ENCODE measurements at regions not wholly inside any gene's neighbourhood (a gene's known extent, or its start where the extent isn't known, plus 50 kb on each side); places are given as distances from the start of the nearest gene placed in this dataset.
"Not testable (repeated sequence)": the region's sequence is repeated elsewhere in the genome, so short reads cannot be mapped to it uniquely, and the experiment has no call there.

- DNase-seq, result no peak
These were observed 630.6 kb downstream of the LMO4 start for GRCh38 chr1:87959236-87959635.

- DNase-seq, result no peak
These were observed 633.3 kb downstream of the LMO4 start for GRCh38 chr1:87961992-87962391.

- DNase-seq, result no peak
These were observed 634.9 kb downstream of the LMO4 start for GRCh38 chr1:87963556-87963955.

DNA sequence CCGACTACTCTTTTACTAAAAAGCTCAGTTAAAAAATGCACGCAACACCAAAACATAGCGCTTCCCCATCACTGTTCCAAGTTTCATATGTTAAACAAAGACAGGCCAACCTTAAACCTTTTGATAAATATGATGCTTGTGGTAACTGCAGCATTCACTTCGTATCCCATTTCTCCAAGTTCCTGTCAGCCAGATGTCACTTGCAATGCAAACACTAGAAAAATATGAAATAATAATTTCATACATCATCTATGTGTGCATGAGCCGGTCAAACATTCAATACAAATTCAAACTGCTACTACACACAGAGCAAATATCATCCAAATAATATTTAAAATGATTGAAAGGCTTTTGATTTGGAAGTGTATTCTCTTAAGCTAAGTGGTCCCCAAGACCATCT is 636.5 kb downstream of the LMO4 start:
- no peak for DNase-seq

- peak; percentile 61 for DNase-seq
These were observed 639.7 kb downstream of the LMO4 start for GRCh38 chr1:87968197-87968955.

DNA sequence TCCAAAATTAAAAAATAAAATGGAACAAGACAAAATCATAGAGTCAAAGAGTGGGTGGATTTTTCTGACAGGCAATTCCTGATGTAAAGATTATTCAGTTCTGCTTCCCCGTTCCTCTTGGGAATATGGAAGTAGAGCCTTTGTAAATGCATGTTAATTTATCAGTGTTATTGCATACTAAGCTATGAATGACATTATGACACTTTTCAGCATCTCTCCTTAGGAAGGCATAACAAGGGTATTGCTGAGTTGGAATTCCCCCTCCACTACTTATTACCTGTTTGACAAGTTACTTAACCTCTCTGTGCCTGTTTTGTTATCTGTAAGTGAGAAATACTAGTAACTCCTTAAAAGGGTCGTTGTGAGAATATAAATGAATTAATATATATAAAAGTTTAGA is 640.4 kb downstream of the LMO4 start:
- no peak for DNase-seq

DNA sequence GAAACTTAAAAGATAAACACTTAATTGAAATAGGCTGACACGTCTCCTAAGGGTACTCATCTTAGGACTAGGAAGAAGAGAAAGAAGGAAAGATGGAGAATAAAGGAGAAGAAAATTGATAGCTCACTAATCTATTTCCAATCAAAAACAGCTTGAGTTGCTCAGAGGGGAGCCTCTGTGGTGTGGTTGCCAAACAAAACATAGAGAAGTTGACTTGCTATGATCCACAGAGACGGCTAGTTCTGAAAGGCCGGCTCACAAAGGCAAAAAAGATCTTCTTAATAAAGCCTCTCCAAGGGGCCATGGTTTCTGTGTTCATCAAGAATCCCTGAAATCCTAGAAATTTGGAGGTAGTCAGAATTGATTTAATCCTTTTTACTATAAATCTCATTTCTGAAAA is 644.1 kb downstream of the LMO4 start:
- DNase-seq, result no peak

GRCh38 chr1:87973896-87974295 is 645.2 kb downstream of the LMO4 start:
- DNase-seq, result no peak

DNA sequence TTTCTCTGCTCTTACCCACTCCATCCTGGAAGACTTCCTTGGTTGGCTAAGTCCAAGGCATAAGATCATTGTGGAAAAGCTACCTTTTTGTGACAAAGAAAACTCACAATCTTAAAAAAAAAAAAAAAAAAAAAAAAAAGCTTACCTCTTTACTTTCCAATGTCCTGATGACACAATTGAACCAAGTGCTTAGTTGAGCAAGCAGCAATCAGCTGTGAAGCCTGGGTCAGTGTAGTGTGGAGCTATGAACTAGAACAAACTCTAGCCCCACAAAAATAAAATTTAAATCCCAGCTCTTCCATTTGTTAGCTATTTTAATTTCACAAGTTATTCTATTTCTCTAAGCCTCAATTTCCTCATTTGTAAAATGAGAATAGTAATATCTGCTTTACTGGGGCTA is 647.6 kb downstream of the LMO4 start:
- DNase-seq, result no peak

- no peak for DNase-seq
These were observed 648.5 kb downstream of the LMO4 start for GRCh38 chr1:87977145-87977544.

GRCh38 chr1:87979079-87979478 is 650.4 kb downstream of the LMO4 start:
- DNase-seq, result no peak

GRCh38 chr1:87980494-87980893 is 651.8 kb downstream of the LMO4 start:
- no peak for DNase-seq

GRCh38 chr1:87981386-87981785 is 652.7 kb downstream of the LMO4 start:
- DNase-seq, result no peak

DNA sequence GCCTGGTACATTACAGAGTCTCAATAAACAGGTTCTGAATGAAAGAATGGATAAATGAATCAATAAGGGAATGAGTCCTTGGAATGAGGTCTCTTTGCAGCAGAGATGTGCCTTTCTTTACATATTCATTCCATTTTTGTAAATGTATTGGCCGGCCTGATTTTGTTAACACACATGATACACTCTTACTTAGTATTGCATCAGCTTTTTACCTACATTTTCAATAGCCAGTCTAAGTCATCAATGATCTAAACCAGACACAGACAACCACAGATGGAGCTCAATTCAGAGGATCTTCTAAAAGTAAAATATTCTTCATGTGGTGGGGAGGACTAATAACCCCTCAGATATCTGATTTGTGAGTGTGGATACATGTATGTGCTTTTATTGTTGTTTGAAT is 653.1 kb downstream of the LMO4 start:
- DNase-seq, result no peak

- no peak for DNase-seq
These were observed 655.2 kb downstream of the LMO4 start for GRCh38 chr1:87983841-87984240.

GRCh38 chr1:87985071-87985470 is 656.4 kb downstream of the LMO4 start:
- no peak for DNase-seq

GRCh38 chr1:87986130-87986866 is 657.6 kb downstream of the LMO4 start:
- DNase-seq, result no peak

DNA sequence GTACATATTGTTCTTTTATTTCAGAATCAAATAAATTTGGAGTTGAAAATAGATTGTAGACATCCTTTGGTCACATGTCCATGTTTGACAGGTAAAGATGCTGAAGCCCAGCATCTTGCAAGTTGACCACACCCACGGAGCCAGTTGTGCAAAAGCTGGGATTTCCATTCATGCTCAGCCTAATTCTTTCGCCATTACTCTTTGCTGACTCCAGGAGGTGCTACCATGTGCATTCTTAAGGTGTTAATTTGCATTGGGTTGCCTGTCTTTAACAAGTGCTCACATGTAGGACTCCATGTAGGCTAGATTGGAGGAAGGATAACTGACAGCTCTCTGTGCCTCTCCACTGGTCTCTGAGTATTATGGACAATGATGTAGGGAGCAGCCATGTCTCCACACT is 660.7 kb downstream of the LMO4 start:
- no peak for DNase-seq

- not testable (repeated sequence) for DNase-seq
These were observed 663.9 kb downstream of the LMO4 start for GRCh38 chr1:87992536-87992935.

- DNase-seq, result no peak
These were observed 664.4 kb downstream of the LMO4 start for GRCh38 chr1:87993051-87993450.

- peak; percentile 9 for DNase-seq
These were observed 671.2 kb downstream of the LMO4 start for GRCh38 chr1:87999852-88000251.

DNA sequence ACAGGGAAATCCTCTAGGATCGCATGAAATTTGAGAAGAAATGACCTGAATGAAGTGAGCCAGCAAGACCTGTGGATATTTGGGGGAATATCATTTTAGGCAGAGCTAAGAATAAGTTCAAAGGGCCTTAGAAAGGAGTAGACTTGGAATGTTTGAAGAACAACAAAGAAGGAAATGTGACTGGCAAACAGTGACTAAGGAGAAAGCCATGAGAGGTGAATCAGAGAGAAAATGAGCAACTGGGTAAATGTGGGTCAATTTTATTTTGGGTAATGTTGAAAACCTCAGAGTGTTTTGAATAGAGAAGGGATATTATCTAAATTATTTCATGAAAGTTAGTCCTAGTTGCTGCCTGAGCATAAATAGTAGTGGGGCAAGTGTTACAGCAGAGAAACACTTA is 672.8 kb downstream of the LMO4 start:
- no peak for DNase-seq

- no peak for DNase-seq
These were observed 674.6 kb downstream of the LMO4 start for GRCh38 chr1:88003255-88003654.

DNA sequence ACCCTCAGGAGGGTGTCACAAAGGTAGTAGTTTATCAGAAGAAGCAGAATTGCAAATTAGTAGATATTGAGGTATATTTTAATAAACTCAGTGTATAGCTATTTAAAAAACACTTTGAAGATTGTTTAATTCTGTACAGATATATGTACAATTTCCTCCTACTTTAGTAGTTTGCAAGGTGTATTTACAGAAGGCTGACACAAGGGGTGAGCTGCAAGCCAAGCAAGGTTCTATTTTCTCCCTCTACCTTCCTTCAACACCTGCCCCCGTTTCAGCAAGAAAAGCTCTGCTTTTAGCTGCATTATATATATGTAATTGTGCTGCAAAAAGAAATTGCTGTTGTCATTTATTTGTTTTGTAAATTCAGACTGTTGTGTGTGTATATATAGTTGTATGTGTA is 674.2 kb upstream of the PKN2 start:
- no peak for DNase-seq
